ENCODE measurements at regions not wholly inside any gene's neighbourhood (a gene's known extent, or its start where the extent isn't known, plus 50 kb on each side); places are given as distances from the start of the nearest gene placed in this dataset.

GRCh38 chr3:132900481-132900880 lies 137.7 kb upstream of the TMEM108 start:
- TF ChIP-seq CTCF (IDR thresholded peaks at IDR 0.05) (no peak), POLR2A (IDR thresholded peaks at IDR 0.05) (no peak), POLR2AphosphoS5 (IDR thresholded peaks at IDR 0.05) (no peak), EP300 (IDR thresholded peaks at IDR 0.05) (no peak)
